Peyer's patch (tissue), 4 donors: ENCODE measurements at regions not wholly inside any gene's neighbourhood (a gene's known extent, or its start where the extent isn't known, plus 50 kb on each side); places are given as distances from the start of the nearest gene placed in this dataset.

Experiments used
- POLR2A ChIP-seq, 2 donors: fragments of 450-650 bp; IDR thresholded peaks; one replicate each; pipeline ENCODE4 v1.5.1; 2017; ENCODE audit warnings: antibody characterized with exemption in 2 of 2, mild to moderate bottlenecking in 2 of 2, moderate library complexity in 2 of 2
- TF ChIP-seq, protein P1 (sequence below), 6 experiments: fragments of 450-650 bp in 4 of 6; fragments of 200-600 bp in 2 of 6; sonication (generic) in 1 of 6; IDR thresholded peaks; one replicate each; pipeline ENCODE4 v1.5.1; 2017 to 2019; ENCODE audit warnings: antibody characterized with exemption in 6 of 6, mild to moderate bottlenecking in 3 of 6, moderate library complexity in 1 of 6

GRCh38 chr1:244196571-244197285 lies 145.6 kb downstream of the ZBTB18 start:
- TF ChIP-seq POLR2A (IDR thresholded peaks at IDR 0.05): no peak
- TF ChIP-seq, protein P1, sequence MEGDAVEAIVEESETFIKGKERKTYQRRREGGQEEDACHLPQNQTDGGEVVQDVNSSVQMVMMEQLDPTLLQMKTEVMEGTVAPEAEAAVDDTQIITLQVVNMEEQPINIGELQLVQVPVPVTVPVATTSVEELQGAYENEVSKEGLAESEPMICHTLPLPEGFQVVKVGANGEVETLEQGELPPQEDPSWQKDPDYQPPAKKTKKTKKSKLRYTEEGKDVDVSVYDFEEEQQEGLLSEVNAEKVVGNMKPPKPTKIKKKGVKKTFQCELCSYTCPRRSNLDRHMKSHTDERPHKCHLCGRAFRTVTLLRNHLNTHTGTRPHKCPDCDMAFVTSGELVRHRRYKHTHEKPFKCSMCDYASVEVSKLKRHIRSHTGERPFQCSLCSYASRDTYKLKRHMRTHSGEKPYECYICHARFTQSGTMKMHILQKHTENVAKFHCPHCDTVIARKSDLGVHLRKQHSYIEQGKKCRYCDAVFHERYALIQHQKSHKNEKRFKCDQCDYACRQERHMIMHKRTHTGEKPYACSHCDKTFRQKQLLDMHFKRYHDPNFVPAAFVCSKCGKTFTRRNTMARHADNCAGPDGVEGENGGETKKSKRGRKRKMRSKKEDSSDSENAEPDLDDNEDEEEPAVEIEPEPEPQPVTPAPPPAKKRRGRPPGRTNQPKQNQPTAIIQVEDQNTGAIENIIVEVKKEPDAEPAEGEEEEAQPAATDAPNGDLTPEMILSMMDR (IDR thresholded peaks at IDR 0.05): no peak
